ENCODE measurements at regions not wholly inside any gene's neighbourhood (a gene's known extent, or its start where the extent isn't known, plus 50 kb on each side); places are given as distances from the start of the nearest gene placed in this dataset.

DNA sequence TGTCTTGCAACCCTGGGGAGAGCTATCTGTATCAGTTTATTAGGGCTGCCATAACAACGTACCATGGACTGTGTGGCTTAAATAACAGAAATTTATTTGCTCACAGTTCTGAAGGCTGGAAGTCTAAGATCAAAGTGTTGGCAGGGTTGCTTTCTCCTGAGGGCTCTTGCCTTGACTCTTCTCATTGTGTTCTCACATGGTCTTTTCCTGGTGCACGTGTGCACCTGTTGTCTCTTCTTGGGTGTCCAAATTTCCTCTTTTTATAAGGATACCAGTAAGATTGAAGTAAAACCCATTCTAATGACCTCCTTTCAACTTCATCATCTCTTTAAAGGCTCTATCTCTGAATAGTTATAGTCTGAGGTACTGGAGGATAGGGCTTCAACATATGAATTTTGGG, 72.3 kb upstream of the PDE7B start:
- H3K9ac ChIP-seq (ENCODE audit: low read depth in 1 of 2, low read length in 2 of 2), result no peak overlapping the region
- H3K4me3 ChIP-seq (ENCODE audit: low read depth in 1 of 3, low read length in 3 of 3), result no peak overlapping the region
- 74% methylated on average over 2 of the region's 2 CpGs for WGBS
- DNase-seq (ENCODE audit: low spot score), result no peak
- no peaks in the 10 kb centered on the region for H3K36me3 ChIP-seq (ENCODE audit: control insufficient read depth in 4 of 4, insufficient read depth in 3 of 4, low read depth in 1 of 4, low read length in 3 of 4)
- H3K9me3 ChIP-seq (ENCODE audit: control insufficient read depth in 4 of 4, low read length in 3 of 4), result no peaks in the 10 kb centered on the region
- no peak overlapping the region for H3K27ac ChIP-seq (ENCODE audit: low read depth in 1 of 2, low read length in 2 of 2)
- no peaks in the 10 kb centered on the region for H3K4me1 ChIP-seq (ENCODE audit: control insufficient read depth in 4 of 4, insufficient read depth in 4 of 4, low read length in 3 of 4)
- H3K27me3 ChIP-seq (ENCODE audit: control insufficient read depth in 4 of 4, insufficient read depth in 4 of 4, low read length in 3 of 4), result no peaks in the 10 kb centered on the region
- no peak for TF ChIP-seq EGR1 (IDR thresholded peaks at IDR 0.05; ENCODE audit: low read depth in 2 of 2)
- TF ChIP-seq, protein P1, sequence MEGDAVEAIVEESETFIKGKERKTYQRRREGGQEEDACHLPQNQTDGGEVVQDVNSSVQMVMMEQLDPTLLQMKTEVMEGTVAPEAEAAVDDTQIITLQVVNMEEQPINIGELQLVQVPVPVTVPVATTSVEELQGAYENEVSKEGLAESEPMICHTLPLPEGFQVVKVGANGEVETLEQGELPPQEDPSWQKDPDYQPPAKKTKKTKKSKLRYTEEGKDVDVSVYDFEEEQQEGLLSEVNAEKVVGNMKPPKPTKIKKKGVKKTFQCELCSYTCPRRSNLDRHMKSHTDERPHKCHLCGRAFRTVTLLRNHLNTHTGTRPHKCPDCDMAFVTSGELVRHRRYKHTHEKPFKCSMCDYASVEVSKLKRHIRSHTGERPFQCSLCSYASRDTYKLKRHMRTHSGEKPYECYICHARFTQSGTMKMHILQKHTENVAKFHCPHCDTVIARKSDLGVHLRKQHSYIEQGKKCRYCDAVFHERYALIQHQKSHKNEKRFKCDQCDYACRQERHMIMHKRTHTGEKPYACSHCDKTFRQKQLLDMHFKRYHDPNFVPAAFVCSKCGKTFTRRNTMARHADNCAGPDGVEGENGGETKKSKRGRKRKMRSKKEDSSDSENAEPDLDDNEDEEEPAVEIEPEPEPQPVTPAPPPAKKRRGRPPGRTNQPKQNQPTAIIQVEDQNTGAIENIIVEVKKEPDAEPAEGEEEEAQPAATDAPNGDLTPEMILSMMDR (IDR thresholded peaks at IDR 0.05; ENCODE audit: low read depth, low read length, missing input control), result no peak
- no peak for TF ChIP-seq NR2F2 (IDR thresholded peaks at IDR 0.05)
- TF ChIP-seq JUND (IDR thresholded peaks at IDR 0.05), result no peak
- no peak for TF ChIP-seq RXRA (IDR thresholded peaks at IDR 0.05)

GRCh38 chr6:135780326-135780725, 71.2 kb upstream of the PDE7B start:
- 80% methylated on average over 1 of the region's 1 CpG for WGBS
- no peaks in the 10 kb centered on the region for H3K27me3 ChIP-seq (ENCODE audit: control insufficient read depth in 4 of 4, insufficient read depth in 4 of 4, low read length in 3 of 4)
- no peak for TF ChIP-seq NR2F2 (IDR thresholded peaks at IDR 0.05)
- TF ChIP-seq REST (IDR thresholded peaks at IDR 0.05), result no peak
- TF ChIP-seq, protein P1 (IDR thresholded peaks at IDR 0.05; ENCODE audit: low read depth, low read length, missing input control), result no peak
- TF ChIP-seq FOXA1 (IDR thresholded peaks at IDR 0.05), result no peak
- no peak for TF ChIP-seq GABPA (IDR thresholded peaks at IDR 0.05 in 1 of 2, conservative IDR thresholded peaks at IDR 0.05 in 1 of 2)
- TF ChIP-seq, protein P2, sequence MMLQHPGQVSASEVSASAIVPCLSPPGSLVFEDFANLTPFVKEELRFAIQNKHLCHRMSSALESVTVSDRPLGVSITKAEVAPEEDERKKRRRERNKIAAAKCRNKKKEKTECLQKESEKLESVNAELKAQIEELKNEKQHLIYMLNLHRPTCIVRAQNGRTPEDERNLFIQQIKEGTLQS (IDR thresholded peaks at IDR 0.05), result no peak
- H3K4me1 ChIP-seq (ENCODE audit: control insufficient read depth in 4 of 4, insufficient read depth in 4 of 4, low read length in 3 of 4), result no peaks in the 10 kb centered on the region
- H3K9ac ChIP-seq (ENCODE audit: low read depth in 1 of 2, low read length in 2 of 2), result no peak overlapping the region
- H3K36me3 ChIP-seq (ENCODE audit: control insufficient read depth in 4 of 4, insufficient read depth in 3 of 4, low read depth in 1 of 4, low read length in 3 of 4), result no peaks in the 10 kb centered on the region
- no peak for DNase-seq (ENCODE audit: low spot score)
- H3K27ac ChIP-seq (ENCODE audit: low read depth in 1 of 2, low read length in 2 of 2), result no peak overlapping the region
- H3K4me3 ChIP-seq (ENCODE audit: low read depth in 1 of 3, low read length in 3 of 3), result no peak overlapping the region
- no peaks in the 10 kb centered on the region for H3K9me3 ChIP-seq (ENCODE audit: control insufficient read depth in 4 of 4, low read length in 3 of 4)

- TF ChIP-seq FOXA1 (IDR thresholded peaks at IDR 0.05) (no peak), SP1 (IDR thresholded peaks at IDR 0.05) (no peak), YY1 (IDR thresholded peaks at IDR 0.05) (no peak), RAD21 (IDR thresholded peaks at IDR 0.05) (no peak), NR2F2 (IDR thresholded peaks at IDR 0.05) (no peak)
- no peaks in the 10 kb centered on the region for H3K9me3 ChIP-seq (ENCODE audit: control insufficient read depth in 4 of 4, low read length in 3 of 4)
- 96% methylated on average over 2 of the region's 2 CpGs for whole genome bisulfite sequencing
- no peak overlapping the region for H3K9ac ChIP-seq (ENCODE audit: low read depth in 1 of 2, low read length in 2 of 2)
- no peak for DNase-seq (ENCODE audit: low spot score)
- no peaks in the 10 kb centered on the region for H3K36me3 ChIP-seq (ENCODE audit: control insufficient read depth in 4 of 4, insufficient read depth in 3 of 4, low read depth in 1 of 4, low read length in 3 of 4)
- no peak overlapping the region for H3K27ac ChIP-seq (ENCODE audit: low read depth in 1 of 2, low read length in 2 of 2)
- H3K27me3 ChIP-seq (ENCODE audit: control insufficient read depth in 4 of 4, insufficient read depth in 4 of 4, low read length in 3 of 4), result no peaks in the 10 kb centered on the region
- no peak overlapping the region for H3K4me3 ChIP-seq (ENCODE audit: low read depth in 1 of 3, low read length in 3 of 3)
- no peaks in the 10 kb centered on the region for H3K4me1 ChIP-seq (ENCODE audit: control insufficient read depth in 4 of 4, insufficient read depth in 4 of 4, low read length in 3 of 4)
These were observed 69.0 kb upstream of the PDE7B start for GRCh38 chr6:135782546-135782945.
